Left ventricle myocardium superior (tissue), 1 donor: ENCODE measurements at regions not wholly inside any gene's neighbourhood (a gene's known extent, or its start where the extent isn't known, plus 50 kb on each side); places are given as distances from the start of the nearest gene placed in this dataset.

Experiments
- ATAC-seq: fragments of 200-7000 bp; cut with Tn5 transposase; one replicate; pipeline ENCODE4 v1.9.1; 2020; ENCODE audit warnings: mild to moderate bottlenecking, moderate library complexity
- DNase-seq: peaks from one replicate; pipeline ENCODE4 v3.0.0-alpha.2; 2020
- intact Hi-C: fragments of 100-400 bp; cut with micrococcal nuclease; formaldehyde crosslinking; loops from one replicate; pipeline ENCODE4 v1.11.0; 2022
- donor health status: DM: no; HTN: yes; CAD: no; lungs with severe emphysema.

DNA sequence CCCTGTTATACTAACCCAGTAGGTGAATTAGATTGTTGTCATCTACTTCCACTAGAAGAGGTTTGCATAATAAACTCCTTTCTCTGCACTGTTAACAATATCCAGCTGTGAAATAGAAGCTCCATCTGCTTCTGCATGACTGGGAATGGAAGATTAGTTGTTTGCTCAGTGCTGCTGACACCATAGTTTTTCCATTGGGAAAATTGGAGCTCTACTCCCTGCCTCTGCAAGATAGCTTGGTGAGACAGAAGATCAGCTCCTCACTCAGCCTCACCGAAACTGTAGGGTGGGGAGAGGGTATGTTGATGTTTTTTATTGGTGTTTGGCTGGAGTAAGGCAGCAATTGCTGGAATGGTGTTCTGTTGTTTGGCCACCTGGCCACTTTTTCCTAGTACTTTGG, 331.6 kb upstream of the ADAMTS5 start:
- DNase-seq = no peak
- peak; percentile 93 for ATAC-seq
- intact Hi-C loops = no loop called here

- intact Hi-C loops = no loop called here
- DNase-seq = no peak
- ATAC-seq = no peak
These were observed 326.4 kb upstream of the ADAMTS5 start for GRCh38 chr21:27293239-27293638.

GRCh38 chr21:27292783-27293182, 325.9 kb upstream of the ADAMTS5 start:
- intact Hi-C loops = no loop called here
- DNase-seq (no peak), ATAC-seq (no peak)

DNA sequence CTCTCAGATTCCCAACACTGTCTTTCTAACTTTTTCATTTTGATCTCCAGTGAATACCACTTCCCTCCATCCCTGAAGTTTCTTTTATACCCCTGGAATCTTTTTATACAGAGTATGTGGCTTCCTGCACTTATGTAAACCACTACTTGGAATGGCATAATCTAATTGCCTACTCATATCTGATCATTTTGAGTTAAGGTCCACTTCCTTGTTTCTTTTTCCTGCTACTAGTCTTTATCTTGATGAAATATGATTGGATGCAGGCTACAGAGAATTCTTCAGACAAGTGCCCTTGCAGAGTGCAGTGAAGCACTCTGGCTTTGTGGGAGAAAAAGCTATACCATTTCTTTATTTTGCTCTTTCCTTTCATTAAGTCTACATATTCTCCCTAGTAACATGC, 325.3 kb upstream of the ADAMTS5 start:
- no peak for ATAC-seq
- DNase-seq = no peak
- intact Hi-C loops = no loop called here

GRCh38 chr21:27291006-27291405, 324.1 kb upstream of the ADAMTS5 start:
- intact Hi-C loops = no loop called here
- DNase-seq = no peak
- no peak for ATAC-seq

GRCh38 chr21:27290028-27290427, 323.1 kb upstream of the ADAMTS5 start:
- intact Hi-C loops = no loop called here
- ATAC-seq (no peak), DNase-seq (no peak)

DNA sequence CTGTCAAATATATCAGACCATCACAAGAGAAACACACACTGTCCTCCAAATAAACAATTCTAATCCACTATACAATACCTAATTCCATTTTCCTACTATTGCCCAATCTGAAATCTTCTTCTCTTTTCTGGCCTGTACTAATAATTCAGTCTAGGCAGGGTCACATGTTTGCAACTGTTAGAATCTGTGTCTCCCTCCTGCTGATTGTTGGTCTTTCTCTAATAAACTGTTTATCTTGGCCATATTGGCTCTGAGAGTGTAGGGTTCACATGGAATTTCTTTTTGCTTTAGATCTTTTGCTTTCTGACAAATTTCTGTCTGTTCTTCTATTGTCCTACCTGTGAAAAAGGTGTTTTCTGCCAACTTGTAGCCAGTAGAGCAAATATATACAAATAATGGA, 319.9 kb upstream of the ADAMTS5 start:
- DNase-seq (no peak), ATAC-seq (no peak)
- intact Hi-C loops = no loop called here

DNA sequence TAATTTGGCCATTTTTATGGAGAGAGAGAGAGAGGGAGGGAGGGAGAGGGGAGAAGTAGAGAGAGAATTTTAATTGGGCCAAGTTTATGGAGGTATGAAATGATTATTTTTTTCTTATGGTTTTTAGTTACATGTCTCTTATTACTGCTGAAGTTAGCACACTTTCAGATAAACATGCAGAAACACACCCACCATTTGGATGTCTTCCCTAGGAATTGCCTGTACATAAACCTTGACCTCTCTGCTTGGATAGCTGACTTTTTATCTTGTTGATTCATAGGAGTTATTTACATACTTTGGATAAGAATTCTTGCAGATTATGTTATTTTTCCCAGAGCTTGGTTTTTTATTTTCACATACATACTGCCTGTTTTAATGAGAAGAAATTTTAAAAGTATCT, 310.2 kb upstream of the ADAMTS5 start:
- DNase-seq (no peak), ATAC-seq (no peak)
- intact Hi-C loops = no loop called here

DNA sequence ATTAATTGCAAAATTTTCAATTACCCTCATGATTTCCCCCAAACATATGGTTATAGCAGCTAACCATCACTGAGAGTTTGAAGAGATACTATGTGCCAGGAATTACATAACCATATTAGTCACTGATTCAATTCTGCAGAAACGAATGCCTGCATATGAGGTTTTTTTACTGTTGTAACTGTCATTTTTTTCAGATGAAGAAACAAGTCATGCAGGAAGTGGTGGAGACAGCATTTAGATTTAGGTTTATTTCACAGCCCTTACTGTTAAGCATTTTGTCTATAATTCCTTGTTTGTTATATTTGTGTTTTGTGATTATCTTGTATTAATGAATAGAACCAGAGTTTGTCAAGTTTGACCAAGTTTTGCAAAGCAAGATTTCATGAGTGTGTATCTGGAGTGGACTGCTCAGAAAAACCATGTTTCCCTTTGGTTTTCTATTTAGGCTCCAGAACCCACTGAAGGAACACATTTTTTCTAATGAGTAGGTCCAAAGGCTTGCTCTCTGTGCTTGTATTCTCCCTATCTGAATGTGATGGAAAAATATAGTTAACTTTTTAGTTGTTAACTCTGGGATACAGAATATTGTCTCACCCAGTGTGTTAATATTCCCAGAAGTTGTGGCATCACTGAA, 308.5 kb upstream of the ADAMTS5 start:
- DNase-seq (no peak), ATAC-seq (peak; percentile 60)
- intact Hi-C loops = no loop called here

- ATAC-seq = peak; percentile 73
- intact Hi-C loops = no loop called here
- DNase-seq = no peak
These were observed 302.8 kb upstream of the ADAMTS5 start for GRCh38 chr21:27269644-27270043.

GRCh38 chr21:27268290-27268689, 301.4 kb upstream of the ADAMTS5 start:
- intact Hi-C loops = no loop called here
- ATAC-seq (no peak), DNase-seq (no peak)

DNA sequence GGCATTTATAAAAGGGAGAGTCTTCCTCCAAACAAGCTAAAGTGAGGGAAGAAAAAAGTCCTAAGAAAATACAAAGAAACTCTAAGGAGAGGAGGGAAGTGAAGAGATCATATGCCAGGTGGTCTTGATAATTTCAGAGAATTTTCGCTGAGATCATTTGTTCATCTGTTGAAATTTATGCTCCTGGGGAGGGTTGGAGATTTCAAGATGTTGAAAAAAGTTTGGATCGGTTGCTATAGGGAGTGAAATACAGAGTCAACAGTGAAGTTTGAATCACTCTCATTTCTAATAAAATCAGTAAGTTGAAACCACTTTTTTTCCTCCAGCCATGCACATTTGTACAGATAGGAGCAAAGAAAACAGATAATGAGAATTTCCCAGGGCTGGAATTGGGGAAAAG, 299.1 kb upstream of the ADAMTS5 start:
- intact Hi-C loops = no loop called here
- no peak for DNase-seq
- peak; percentile 31 for ATAC-seq

DNA sequence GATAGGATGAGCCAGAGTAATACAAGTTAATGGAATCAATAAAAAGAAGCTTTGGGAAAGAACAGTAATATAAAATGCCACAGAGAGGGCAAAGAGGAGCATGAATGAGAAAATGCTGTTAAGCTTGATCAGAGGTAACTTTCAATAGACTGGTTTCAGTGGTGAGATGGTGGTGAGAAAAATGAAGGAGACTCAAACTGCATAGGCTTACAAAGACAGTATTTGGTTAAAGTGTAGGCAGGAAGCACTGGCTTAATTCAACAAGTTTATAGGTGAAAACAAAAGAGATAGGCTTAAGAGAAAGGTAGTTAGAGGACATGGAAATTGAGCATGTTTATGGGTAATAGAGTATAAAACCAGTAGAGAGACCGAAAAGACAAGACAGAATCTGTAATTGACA, 298.6 kb upstream of the ADAMTS5 start:
- ATAC-seq (no peak), DNase-seq (no peak)
- intact Hi-C loops = no loop called here

GRCh38 chr21:27261676-27262075, 294.8 kb upstream of the ADAMTS5 start:
- ATAC-seq (no peak), DNase-seq (no peak)
- intact Hi-C loops = no loop called here

DNA sequence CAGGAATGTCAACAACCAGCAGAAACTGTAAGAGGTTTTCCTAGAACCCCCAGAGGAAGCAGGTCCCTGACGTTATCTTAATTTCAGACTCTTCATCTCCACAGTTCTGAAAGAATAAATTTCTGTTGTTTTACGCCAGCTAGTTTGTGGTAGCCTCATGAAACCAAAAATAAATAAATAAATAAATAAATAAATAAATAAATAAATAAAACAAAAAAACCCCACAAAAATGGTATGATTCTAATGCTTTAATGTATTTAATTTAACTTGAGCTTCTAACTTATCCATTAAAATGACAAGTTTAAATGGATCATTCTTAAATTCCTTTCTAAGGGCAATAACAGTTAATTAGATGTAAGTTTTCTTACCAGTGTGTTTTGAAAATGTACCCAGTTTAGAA, 293.8 kb upstream of the ADAMTS5 start:
- DNase-seq (no peak), ATAC-seq (no peak)
- intact Hi-C loops = no loop called here

- intact Hi-C loops = no loop called here
- DNase-seq (no peak), ATAC-seq (no peak)
These were observed 292.0 kb upstream of the ADAMTS5 start for GRCh38 chr21:27258742-27259448.

DNA sequence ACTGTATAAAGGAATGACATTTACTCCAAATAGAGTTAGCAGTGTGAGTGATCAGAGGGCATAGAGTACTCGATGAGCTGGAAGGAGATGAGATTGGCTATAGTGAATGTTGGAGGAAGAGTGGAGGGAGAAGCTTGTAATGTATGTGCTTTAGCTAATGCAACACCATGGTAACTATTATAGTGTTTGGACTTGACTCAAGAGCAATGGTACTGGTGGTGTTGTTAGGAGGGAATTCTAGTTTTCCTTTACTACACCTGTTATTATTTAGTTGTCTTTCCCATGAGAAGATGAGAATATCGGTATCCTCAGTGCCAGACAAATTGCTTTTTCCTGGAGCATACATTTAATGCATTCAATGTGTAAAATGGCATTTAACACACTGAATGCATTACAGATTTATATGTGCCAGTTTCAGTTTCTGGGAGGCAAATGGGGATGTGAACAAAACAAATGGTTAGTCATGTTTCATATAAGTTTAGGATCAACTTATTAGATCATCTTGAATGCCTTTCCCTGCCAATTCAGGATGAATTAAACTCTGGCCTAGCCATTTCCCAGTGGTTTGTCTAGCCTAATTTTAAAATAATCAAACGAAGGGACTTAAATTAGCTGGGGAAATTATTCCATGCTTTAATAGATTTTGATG, 291.1 kb upstream of the ADAMTS5 start:
- intact Hi-C loops = no loop called here
- ATAC-seq (no peak), DNase-seq (no peak)

- intact Hi-C loops = no loop called here
- DNase-seq = no peak
- ATAC-seq = no peak
These were observed 290.3 kb upstream of the ADAMTS5 start for GRCh38 chr21:27257226-27257625.

- DNase-seq (no peak), ATAC-seq (no peak)
- intact Hi-C loops = no loop called here
These were observed 284.9 kb upstream of the ADAMTS5 start for GRCh38 chr21:27251752-27252151.

- ATAC-seq (no peak), DNase-seq (no peak)
- intact Hi-C loops = no loop called here
These were observed 283.5 kb upstream of the ADAMTS5 start for GRCh38 chr21:27250366-27250765.

GRCh38 chr21:27248814-27249213, 281.9 kb upstream of the ADAMTS5 start:
- ATAC-seq = no peak
- intact Hi-C loops = no loop called here
- DNase-seq = no peak
